Fibroblast of lung (primary cell): ENCODE measurements at regions not wholly inside any gene's neighbourhood (a gene's known extent, or its start where the extent isn't known, plus 50 kb on each side); places are given as distances from the start of the nearest gene placed in this dataset.
"Not testable (repeated sequence)": the region's sequence is repeated elsewhere in the genome, so short reads cannot be mapped to it uniquely, and the experiment has no call there.

Experiments
- CTCF ChIP-seq, 2 donors: IDR thresholded peaks in 1 of 2; conservative IDR thresholded peaks in 1 of 2; 1 replicate in 1 of 2; 2 replicates in 1 of 2; pipeline ENCODE4 v1.5.1; 2011 to 2012; ENCODE audit warnings: low read length in 2 of 2, control low read depth in 1 of 2, inconsistent platforms in 1 of 2, low read depth in 1 of 2, mild to moderate bottlenecking in 1 of 2
- EZH2 ChIP-seq: IDR thresholded peaks from 2 replicates; pipeline ENCODE4 v1.5.1; 2012; ENCODE audit warnings: low read length, control low read depth, mild to moderate bottlenecking; ENCODE audit errors: missing control alignments

- TF ChIP-seq CTCF (conservative IDR thresholded peaks at IDR 0.05 in 1 of 2, IDR thresholded peaks at IDR 0.05 in 1 of 2; ENCODE audit: low read depth in 1 of 2, low read length in 2 of 2); EZH2: not testable (repeated sequence)
Measured at GRCh38 chrX:26444417-26444816, 228.4 kb downstream of the MAGEB5 start.
